GM23338 (cell line): ENCODE measurements at regions not wholly inside any gene's neighbourhood (a gene's known extent, or its start where the extent isn't known, plus 50 kb on each side); places are given as distances from the start of the nearest gene placed in this dataset.

ENCODE experiments used
- CREB1 ChIP-seq: fragments of 250-450 bp; sonication (Bioruptor Pico); IDR thresholded peaks from 2 replicates; pipeline ENCODE4 v1.5.0; 2020; ENCODE audit warnings: low read depth, mild to moderate bottlenecking, moderate library complexity
- CTCF ChIP-seq, 2 experiments: fragments of 200-600 bp in 1 of 2; sonication (generic) in 1 of 2; conservative IDR thresholded peaks; 2 replicates each; pipeline versions ENCODE4 v1.5.1 to v1.6.1; 2016 to 2017; ENCODE audit warnings: antibody characterized with exemption in 2 of 2, low read depth in 2 of 2, mild to moderate bottlenecking in 2 of 2, moderate library complexity in 1 of 2
- EZH2 ChIP-seq: fragments of 200-600 bp; sonication (generic); IDR thresholded peaks from one replicate; pipeline ENCODE4 v1.8.0; 2017; ENCODE audit warnings: antibody characterized with exemption, mild to moderate bottlenecking, low read depth; ENCODE audit not compliant: unreplicated experiment
- NANOG ChIP-seq: IDR thresholded peaks from 2 replicates; pipeline ENCODE4 v1.6.1; 2016; ENCODE audit warnings: antibody characterized with exemption, borderline replicate concordance
- POLR2AphosphoS5 ChIP-seq: IDR thresholded peaks from 2 replicates; pipeline ENCODE4 v1.6.1; 2016; ENCODE audit warnings: antibody characterized with exemption, low read depth
- REST ChIP-seq: IDR thresholded peaks from one replicate; pipeline ENCODE4 v1.6.1; 2018; ENCODE audit warnings: antibody characterized with exemption; ENCODE audit not compliant: unreplicated experiment

GRCh38 chr2:61742955-61743354, 110.9 kb downstream of the FAM161A start:
- TF ChIP-seq CTCF (conservative IDR thresholded peaks at IDR 0.05; ENCODE audit: low read depth in 2 of 2) (no peak), POLR2AphosphoS5 (no peak), EZH2 (no peak), NANOG (no peak), REST (no peak), CREB1 (CRISPR knock-in tag) (no peak)
